ENCODE measurements at regions not wholly inside any gene's neighbourhood (a gene's known extent, or its start where the extent isn't known, plus 50 kb on each side); places are given as distances from the start of the nearest gene placed in this dataset.

DNA sequence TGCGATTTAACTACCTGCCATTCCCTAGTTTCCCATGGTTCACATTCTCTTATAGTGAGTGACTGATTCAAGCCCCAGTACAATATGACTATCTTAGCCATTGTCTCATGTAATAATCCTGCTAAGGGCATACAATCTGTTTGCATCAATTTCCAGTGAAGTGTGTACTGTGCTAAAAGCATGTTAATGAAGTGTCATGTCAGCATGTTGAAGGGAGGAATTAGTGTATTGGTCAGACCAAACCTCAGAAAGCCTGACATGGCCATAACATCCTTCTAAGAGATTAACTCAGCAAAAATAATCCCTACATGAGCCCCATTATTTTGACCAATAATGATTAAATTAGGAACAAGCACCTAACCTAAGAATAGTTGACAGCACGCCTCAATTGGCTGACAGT, 442.4 kb downstream of the ENC1 start:
- TF ChIP-seq CTCF (conservative IDR thresholded peaks at IDR 0.05; ENCODE audit: low read depth, low read length): no peak
- TF ChIP-seq EZH2 (IDR thresholded peaks at IDR 0.05; ENCODE audit: borderline replicate concordance, low read depth, low read length, poor library complexity, severe bottlenecking): no peak
